GM23248 (cell line): ENCODE measurements at regions not wholly inside any gene's neighbourhood (a gene's known extent, or its start where the extent isn't known, plus 50 kb on each side); places are given as distances from the start of the nearest gene placed in this dataset.

Source experiments
- DNase-seq: peaks from one replicate; pipeline ENCODE4 v3.0.0-alpha.2; 2015
- H2AFZ ChIP-seq: fragments of 200-600 bp; sonication (generic); 2 replicates; pipeline ENCODE4 v1.6.1; 2016; ENCODE audit warnings: antibody characterized with exemption
- H3F3A ChIP-seq: fragments of 200-600 bp; sonication (generic); 2 replicates; pipeline ENCODE4 v1.6.1; 2016; ENCODE audit warnings: mild to moderate bottlenecking, antibody characterized with exemption, mixed run types; ENCODE audit not compliant: insufficient read depth
- H3K27ac ChIP-seq: fragments of 200-600 bp; sonication (generic); 2 replicates; pipeline ENCODE4 v1.5.1; 2016; ENCODE audit warnings: mild to moderate bottlenecking
- H3K27me3 ChIP-seq: fragments of 200-600 bp; sonication (generic); replicated peaks from 2 replicates; pipeline ENCODE4 v1.6.1; 2016; ENCODE audit warnings: mild to moderate bottlenecking; ENCODE audit not compliant: insufficient read depth
- H3K36me3 ChIP-seq: fragments of 200-600 bp; sonication (generic); 2 replicates; pipeline ENCODE4 v1.6.1; 2016; ENCODE audit warnings: low read depth, mild to moderate bottlenecking
- H3K4me1 ChIP-seq: fragments of 200-600 bp; sonication (generic); 2 replicates; pipeline ENCODE4 v1.6.1; 2016; ENCODE audit warnings: mild to moderate bottlenecking; ENCODE audit not compliant: insufficient read depth
- H3K4me2 ChIP-seq: fragments of 200-600 bp; sonication (generic); one replicate; pipeline ENCODE4 v1.6.1; 2016; ENCODE audit warnings: mild to moderate bottlenecking; ENCODE audit not compliant: unreplicated experiment
- H3K4me3 ChIP-seq: fragments of 200-600 bp; sonication (generic); 2 replicates; pipeline ENCODE4 v1.5.1; 2016; ENCODE audit warnings: mild to moderate bottlenecking
- H3K79me2 ChIP-seq: fragments of 200-600 bp; sonication (generic); 2 replicates; pipeline ENCODE4 v1.6.1; 2016; ENCODE audit warnings: mild to moderate bottlenecking; ENCODE audit not compliant: insufficient read depth
- H3K9ac ChIP-seq: fragments of 200-600 bp; sonication (generic); 2 replicates; pipeline ENCODE4 v1.6.1; 2016; ENCODE audit warnings: mild to moderate bottlenecking
- H3K9me2 ChIP-seq: fragments of 200-600 bp; sonication (generic); 2 replicates; pipeline ENCODE4 v1.6.1; 2016; ENCODE audit warnings: mixed run types, mild to moderate bottlenecking, moderate library complexity; ENCODE audit not compliant: insufficient read depth
- H3K9me3 ChIP-seq: fragments of 200-600 bp; sonication (generic); one replicate; pipeline ENCODE4 v1.6.1; 2017; ENCODE audit warnings: low read depth
- H4K20me1 ChIP-seq: fragments of 200-600 bp; sonication (generic); 2 replicates; pipeline ENCODE4 v1.6.0; 2016; ENCODE audit not compliant: insufficient read depth
- EZH2 ChIP-seq: fragments of 200-600 bp; sonication (generic); IDR thresholded peaks from 2 replicates; pipeline ENCODE4 v1.6.1; 2018; ENCODE audit warnings: antibody characterized with exemption, mild to moderate bottlenecking; ENCODE audit not compliant: insufficient read depth, poor library complexity, severe bottlenecking
- EZH2phosphoT487 ChIP-seq: fragments of 200-600 bp; sonication (generic); IDR thresholded peaks from 2 replicates; pipeline ENCODE4 v1.6.1; 2018; ENCODE audit warnings: antibody characterized with exemption, moderate library complexity, mild to moderate bottlenecking, low read depth; ENCODE audit not compliant: insufficient read depth
- WGBS, 2 experiments: methylation state at CpG; one replicate each; pipeline ENCODE4 v1.1.6; 2015 to 2017; ENCODE audit warnings: low lambda C conversion rate in 2 of 2, low coverage in 1 of 2; ENCODE audit errors: missing lambda C conversion rate in 2 of 2; 5-methylcytosine and 5-hydroxymethylcytosine counted together
- in situ Hi-C: fragments of 300-500 bp; cut with MboI; formaldehyde crosslinking; loops from 2 replicates; pipeline ENCODE4 v1.15.0; 2020

DNA sequence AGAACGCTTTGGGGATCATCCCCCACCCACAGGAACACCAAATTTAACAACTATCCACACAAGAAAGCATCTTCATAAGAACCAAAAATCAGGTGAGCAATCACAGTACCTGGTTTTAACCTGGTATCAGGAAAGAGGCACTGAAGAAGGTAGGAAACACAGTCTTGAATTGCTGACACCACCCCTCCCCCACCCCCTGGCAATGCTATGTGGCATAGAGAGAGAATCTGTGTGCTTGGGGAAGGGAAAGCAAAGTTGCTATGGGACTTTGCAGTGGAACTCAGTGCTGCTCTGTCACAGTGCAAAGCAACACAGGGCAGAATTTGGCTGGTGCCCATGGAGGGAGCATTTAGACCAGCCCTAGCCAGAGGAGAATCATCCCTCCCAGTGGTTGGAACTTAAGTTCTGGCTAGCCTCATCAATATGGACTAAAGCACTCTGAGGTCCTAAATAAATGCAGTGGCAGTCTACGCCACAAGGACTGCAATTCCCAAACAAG, 565.5 kb downstream of the EPM2A start:
- TF ChIP-seq EZH2, result no peak
- no peak for TF ChIP-seq EZH2phosphoT487
- no peak overlapping the region for H3K4me3 ChIP-seq
- no peak overlapping the region for H2AFZ ChIP-seq
- no peaks in the 10 kb centered on the region for H3K9me2 ChIP-seq
- no peaks in the 10 kb centered on the region for H3F3A ChIP-seq
- DNase-seq, result no peak
- H3K9me3 ChIP-seq, result no peaks in the 10 kb centered on the region
- no peaks in the 10 kb centered on the region for H3K79me2 ChIP-seq
- no peak overlapping the region for H3K9ac ChIP-seq
- H3K36me3 ChIP-seq, result no peaks in the 10 kb centered on the region
- no peaks in the 10 kb centered on the region for H3K27me3 ChIP-seq
- WGBS, 2 experiments, result 75 to 78% methylated on average over 2 of the region's 2 CpGs
- no peak overlapping the region for H3K4me2 ChIP-seq
- H4K20me1 ChIP-seq, result no peaks in the 10 kb centered on the region
- no peak overlapping the region for H3K27ac ChIP-seq
- in situ Hi-C loops, result no loop called here
- H3K4me1 ChIP-seq, result no peaks in the 10 kb centered on the region

DNA sequence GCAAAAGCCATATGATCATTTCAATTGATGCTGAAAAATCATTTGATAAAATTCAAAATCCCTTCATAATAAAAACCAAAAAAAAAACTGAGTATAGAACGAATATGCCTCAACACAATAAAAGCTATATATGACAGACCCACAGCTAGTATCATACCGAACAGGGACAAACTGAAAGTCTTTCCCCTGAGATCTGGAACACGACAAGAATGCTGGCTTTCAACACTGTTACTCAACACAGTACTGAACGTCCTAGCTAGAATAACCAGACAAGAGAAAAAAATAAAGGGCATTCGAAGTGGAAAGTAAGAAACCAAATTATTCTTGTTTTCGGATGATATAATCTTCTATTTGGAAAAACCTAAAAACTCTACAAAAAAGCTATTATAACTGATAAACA, 559.9 kb downstream of the EPM2A start:
- Histone ChIP-seq H3K27ac (no peak overlapping the region), H3K4me1 (no peaks in the 10 kb centered on the region), H3K9me2 (no peaks in the 10 kb centered on the region), H3K9ac (no peak overlapping the region), H3K4me3 (no peak overlapping the region), H3K36me3 (no peaks in the 10 kb centered on the region), H3F3A (no peaks in the 10 kb centered on the region), H3K9me3 (no peaks in the 10 kb centered on the region), H3K27me3 (no peaks in the 10 kb centered on the region), H4K20me1 (no peaks in the 10 kb centered on the region), H3K4me2 (no peak overlapping the region), H2AFZ (no peak overlapping the region), H3K79me2 (no peaks in the 10 kb centered on the region)
- no peak for TF ChIP-seq EZH2phosphoT487
- no peak for TF ChIP-seq EZH2
- DNase-seq, result no peak
- 55 to 59% methylated on average over 6 of the region's 6 CpGs for WGBS, 2 experiments
- in situ Hi-C loops, result no loop called here

DNA sequence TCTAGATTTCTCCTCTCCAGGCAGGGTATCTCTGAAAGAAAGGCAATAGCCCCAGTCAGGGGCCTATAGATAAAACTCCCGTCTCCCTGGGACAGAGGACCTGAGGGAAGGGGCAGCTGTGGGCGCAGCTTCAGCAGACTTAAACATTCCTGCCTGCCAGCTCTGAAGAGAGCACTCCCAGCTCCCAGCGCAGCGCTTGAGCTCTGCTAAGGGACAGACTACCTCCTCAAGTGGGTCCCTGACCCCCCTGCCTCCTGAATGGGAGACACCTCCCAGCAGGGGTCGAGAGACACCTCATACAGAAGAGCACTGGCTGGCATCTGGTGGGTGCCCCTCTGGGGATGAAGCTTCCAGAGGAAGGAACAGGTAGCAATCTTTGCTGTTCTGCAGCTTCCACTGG, 556.9 kb downstream of the EPM2A start:
- no peaks in the 10 kb centered on the region for H3K9me3 ChIP-seq
- H3K4me3 ChIP-seq, result no peak overlapping the region
- H3K9ac ChIP-seq, result no peak overlapping the region
- TF ChIP-seq EZH2 (no peak), EZH2phosphoT487 (no peak)
- no peaks in the 10 kb centered on the region for H3K27me3 ChIP-seq
- 58 to 61% methylated on average over 5 of the region's 5 CpGs for WGBS, 2 experiments
- H3F3A ChIP-seq, result no peaks in the 10 kb centered on the region
- no peaks in the 10 kb centered on the region for H3K4me1 ChIP-seq
- no peak overlapping the region for H3K27ac ChIP-seq
- H3K9me2 ChIP-seq, result no peaks in the 10 kb centered on the region
- H4K20me1 ChIP-seq, result no peaks in the 10 kb centered on the region
- in situ Hi-C loops, result no loop called here
- H3K36me3 ChIP-seq, result no peaks in the 10 kb centered on the region
- H3K79me2 ChIP-seq, result no peaks in the 10 kb centered on the region
- no peak overlapping the region for H2AFZ ChIP-seq
- H3K4me2 ChIP-seq, result no peak overlapping the region
- no peak for DNase-seq

DNA sequence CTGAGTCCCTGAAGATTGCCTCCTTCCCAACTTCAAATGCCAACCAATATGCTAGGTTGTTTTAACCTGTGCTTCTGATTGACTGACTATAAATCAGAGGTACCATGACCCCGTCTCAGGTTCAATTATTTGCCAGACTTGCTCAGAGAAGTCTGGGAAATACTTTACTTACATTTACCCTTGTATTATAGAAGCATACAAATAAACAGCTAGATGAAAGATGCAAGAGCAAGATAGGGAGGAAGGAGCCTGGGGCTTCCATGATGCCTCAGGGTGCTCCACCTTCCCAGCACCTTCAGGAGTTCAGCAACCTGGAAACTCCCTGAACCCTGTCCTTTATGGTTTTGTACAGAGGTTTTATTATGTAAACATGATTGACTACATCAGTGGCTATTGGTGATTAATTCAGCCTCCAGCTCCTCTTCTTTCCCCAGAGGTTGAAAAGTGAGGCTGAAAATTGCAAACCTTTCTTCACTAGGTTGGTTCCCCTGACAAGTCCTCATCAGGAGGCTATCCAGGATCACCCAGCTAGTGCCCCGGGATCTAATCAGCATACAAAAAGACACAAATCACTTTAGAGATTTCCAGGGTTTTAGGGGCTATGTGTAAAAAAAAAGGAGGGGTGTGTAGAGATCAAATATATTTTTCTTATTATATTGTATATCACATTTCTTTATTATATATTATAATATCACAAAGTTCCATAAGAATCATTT, 547.7 kb downstream of the EPM2A start:
- H3K4me1 ChIP-seq, result no peaks in the 10 kb centered on the region
- H3K36me3 ChIP-seq, result no peaks in the 10 kb centered on the region
- in situ Hi-C loops, result no loop called here

More for the DNA sequence above, 547.7 kb downstream of the EPM2A start:
- no peaks in the 10 kb centered on the region for H4K20me1 ChIP-seq
- H3K9me2 ChIP-seq, result no peaks in the 10 kb centered on the region
- TF ChIP-seq EZH2, result no peak
- no peak for TF ChIP-seq EZH2phosphoT487
- H3K4me2 ChIP-seq, result no peak overlapping the region
- H2AFZ ChIP-seq, result no peak overlapping the region
- no peaks in the 10 kb centered on the region for H3K9me3 ChIP-seq
- WGBS, 2 experiments, result 64 to 70% methylated on average over 2 of the region's 2 CpGs
- no peak for DNase-seq
- no peak overlapping the region for H3K4me3 ChIP-seq
- no peak overlapping the region for H3K27ac ChIP-seq
- H3K27me3 ChIP-seq, result no peaks in the 10 kb centered on the region
- H3K79me2 ChIP-seq, result no peaks in the 10 kb centered on the region
- H3F3A ChIP-seq, result no peaks in the 10 kb centered on the region
- H3K9ac ChIP-seq, result no peak overlapping the region
